ENCODE measurements at regions not wholly inside any gene's neighbourhood (a gene's known extent, or its start where the extent isn't known, plus 50 kb on each side); places are given as distances from the start of the nearest gene placed in this dataset.

DNA sequence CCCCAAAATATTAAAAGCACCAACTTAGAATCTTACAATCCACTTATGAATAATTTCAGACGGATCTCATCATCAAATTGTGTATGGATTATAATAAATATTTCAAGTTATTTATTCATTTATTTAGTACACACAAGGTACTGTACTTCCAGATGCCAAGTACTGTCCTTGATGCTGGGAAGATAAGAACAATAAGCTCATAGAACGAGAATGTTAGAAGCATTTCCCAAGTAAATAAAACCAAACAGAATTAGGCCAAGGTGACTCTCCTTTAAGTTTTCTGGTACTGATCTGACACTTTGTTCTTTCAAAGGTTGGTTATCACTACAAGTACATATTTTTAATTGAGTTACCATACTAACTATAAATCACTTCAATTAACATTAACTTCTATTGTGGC is 416.1 kb upstream of the ETAA1 start:
- DNase-seq = no peak

DNA sequence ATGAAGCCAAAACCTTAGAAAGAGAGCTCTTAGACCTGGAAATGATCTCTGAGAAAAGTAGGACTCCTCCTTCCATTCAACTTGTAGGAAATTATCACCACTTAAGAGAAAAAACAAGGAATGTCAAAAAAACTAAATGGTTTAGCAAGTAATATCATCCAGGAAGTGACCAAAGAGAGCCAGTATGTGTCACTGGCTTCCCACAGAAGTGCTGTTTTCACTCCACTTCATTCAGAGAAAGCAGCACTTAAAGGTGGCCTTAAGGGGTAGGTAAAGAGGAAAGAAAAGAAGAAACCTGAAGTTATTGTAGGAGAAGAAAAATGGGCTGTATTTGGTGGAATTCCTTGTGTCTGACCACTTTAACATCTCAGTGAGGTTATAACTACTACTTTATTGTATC is 414.4 kb upstream of the ETAA1 start:
- DNase-seq = no peak

- no peak for DNase-seq
Measured at GRCh38 chr2:66984864-66985263, 412.3 kb upstream of the ETAA1 start.

- DNase-seq = no peak
Measured at GRCh38 chr2:66985906-66986305, 411.2 kb upstream of the ETAA1 start.

DNA sequence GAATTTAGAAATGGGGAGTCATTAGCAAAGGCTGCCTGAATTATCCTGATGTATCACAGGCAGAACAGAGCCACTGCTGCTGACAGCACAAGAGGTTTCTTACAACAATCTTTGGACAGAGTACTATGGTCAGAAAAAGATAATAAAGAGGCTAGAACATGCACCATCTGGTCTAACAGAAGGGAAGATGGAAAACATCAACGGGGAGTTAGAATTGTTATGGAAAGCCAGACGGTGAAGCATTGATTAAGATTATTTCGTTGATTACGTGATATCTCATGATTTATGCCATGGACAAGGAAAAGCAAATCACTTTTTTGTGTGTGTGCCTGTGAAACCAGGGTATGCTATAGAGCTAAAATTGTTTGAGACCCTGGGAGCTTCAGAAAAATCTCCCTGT is 409.4 kb upstream of the ETAA1 start:
- no peak for DNase-seq

DNA sequence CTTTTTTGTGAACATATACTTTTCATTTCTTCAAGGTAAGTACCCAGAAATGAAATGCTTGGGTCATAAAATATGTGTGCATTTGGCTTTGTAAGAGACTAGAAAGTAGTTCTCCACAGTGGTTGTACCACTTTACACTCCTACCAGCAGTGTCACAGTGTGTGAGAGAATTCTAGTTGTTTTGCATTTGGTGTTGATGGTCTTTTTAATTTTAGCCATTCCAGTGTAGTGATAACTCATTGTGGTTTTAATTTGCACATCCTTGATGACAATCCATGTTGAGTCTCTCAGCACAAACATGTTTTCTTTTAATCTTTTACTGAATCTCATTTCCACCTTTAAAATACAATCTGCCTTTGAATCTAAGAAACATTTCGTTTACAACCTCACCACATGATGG is 402.5 kb upstream of the ETAA1 start:
- no peak for DNase-seq

DNA sequence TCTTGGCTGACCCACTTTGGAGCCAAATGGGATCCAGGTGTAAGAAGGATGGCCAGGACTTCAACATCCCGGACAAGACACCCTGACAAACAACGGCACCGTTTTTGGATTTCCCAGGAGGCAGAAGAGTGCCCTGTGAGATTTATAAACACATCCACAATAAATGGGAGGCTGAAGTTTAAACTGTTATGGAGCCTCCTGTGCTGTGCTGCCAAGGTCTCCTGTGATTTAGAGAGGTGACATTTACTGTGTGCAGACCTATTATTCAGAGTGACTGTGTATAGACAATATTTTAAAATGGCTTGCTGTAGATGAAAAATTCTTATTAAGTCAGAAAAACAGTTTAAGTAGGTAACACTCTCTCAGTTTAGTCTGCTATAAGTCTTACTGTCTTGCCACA is 401.5 kb upstream of the ETAA1 start:
- no peak for DNase-seq

DNA sequence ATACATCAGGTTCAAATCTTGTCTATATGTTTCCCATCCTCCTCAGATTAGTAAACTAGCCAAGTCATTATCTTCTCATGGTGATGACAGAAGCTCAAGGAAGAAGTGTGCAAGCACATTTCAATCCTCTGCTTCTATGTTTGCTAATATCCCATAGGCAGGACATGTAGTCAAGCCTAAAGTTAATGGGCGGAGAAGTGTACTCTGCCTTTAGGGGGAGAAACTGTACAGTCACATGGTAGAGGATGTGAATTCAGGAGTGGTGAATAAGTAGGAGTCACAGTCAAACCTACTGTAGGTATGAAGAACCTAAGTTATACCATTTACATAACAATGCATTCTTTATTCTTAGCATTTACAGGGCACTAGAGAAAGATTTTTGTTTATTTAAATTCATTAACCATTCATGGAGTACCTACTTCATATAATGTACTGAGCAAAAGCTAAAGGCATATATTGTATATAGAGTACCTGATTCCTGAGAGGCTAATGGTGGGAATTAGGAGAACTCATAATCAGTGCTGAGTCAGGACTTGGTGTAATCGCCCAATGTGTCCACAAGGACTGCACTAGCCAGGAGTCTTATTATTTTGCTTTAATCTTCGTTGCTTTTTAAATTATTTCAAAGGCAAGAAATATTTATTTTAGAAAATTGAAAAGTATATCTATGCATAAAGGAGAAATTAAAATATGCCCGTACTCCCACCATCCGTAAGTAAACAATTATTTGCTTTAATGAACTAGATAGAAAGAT is 394.3 kb upstream of the ETAA1 start:
- no peak for DNase-seq

- no peak for DNase-seq
Measured at GRCh38 chr2:67006373-67006960, 390.7 kb upstream of the ETAA1 start.

DNA sequence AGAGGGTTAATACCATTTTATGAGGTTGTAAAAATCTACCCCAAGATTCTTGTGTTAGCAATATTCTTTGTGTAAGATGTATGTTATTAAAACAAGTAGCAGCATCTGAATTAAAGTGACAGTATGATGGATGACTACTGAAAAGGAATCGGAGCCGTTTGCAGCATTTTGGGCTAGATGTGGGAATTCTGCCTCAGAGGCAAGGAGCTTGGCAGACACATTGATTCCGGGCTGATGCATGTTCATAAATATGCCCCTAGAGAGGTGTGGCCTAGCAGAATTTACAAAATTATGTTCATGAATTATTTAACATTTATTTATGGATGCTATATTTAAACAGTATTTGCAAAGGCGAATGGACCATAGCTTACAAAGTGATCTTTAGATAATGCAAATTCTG is 389.0 kb upstream of the ETAA1 start:
- no peak for DNase-seq

DNA sequence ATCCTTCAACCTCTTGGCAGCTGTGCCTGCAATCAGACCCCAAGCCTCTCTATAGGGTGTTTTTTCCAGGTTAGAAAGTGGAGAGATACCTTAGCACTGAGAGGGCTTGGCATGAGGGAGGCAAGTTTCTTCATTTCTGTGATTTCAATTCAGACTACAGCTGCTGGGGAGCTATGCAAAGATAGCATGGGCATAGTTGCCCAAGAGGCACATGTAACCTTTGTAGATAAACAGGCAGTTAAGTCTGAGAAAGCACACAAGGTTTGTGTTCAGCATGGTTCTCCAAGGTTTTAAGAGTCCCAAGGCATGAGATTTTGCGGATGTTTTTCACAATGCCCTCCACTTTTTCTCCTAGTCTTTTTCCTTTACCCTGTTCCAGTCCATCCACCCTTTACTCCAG is 385.0 kb upstream of the ETAA1 start:
- no peak for DNase-seq

DNA sequence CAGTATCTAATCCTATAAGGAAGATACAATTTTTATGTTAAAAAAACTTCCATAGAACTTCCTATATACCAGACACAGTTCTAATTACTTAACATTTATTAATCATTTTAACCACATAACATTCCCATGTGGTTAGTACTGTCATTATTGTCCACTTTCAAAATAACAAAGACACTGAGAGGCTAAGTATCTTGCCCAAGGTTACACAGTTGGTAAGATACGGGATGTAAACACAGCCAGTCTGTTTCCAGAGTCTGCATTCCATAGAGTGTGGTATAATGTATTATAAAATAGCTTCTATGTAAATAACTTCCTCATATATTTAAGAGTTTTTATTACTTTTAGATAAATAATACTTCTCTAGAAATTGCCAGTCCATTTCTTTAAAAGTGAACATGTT is 383.3 kb upstream of the ETAA1 start:
- no peak for DNase-seq

- no peak for DNase-seq
Measured at GRCh38 chr2:67015681-67016080, 381.5 kb upstream of the ETAA1 start.

GRCh38 chr2:67018301-67018700 is 378.8 kb upstream of the ETAA1 start:
- DNase-seq = no peak

DNA sequence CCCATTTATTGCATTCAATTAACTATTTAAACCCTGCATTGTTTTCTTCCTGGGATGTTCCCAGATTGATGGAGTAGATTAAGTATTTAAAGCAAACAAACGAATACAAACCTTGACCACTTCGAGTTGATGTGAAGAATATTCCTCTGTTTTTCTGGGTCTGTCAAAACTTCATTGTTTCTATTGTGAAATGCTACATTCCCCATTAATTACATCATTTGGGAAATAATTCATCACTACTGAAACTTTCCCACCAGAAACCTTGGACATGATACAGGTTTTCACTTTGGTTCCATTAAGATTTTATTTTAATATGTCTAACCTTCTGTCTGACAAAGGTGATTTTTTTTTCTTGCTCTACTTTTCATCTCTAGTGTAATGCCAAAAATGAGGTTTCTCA is 365.1 kb upstream of the ETAA1 start:
- no peak for DNase-seq

DNA sequence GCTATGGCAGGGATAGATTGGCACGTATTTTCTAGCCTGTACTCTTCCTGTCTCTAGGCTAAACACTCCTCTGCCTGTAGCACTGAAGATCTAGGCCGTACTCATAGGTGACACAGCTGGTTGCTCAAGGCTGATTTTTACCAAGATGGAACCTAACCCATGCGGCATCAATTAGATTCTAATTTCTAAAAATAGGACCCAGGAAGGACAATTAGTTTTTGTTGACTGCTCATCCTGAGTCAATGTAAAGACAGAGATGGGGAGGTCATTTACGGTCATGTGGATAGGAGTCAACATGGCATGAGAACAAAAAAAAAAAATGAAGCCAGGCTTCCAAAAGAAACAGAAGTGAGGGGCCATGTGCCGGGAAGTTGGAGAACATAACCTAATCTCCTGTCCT is 360.7 kb upstream of the ETAA1 start:
- DNase-seq = no peak

DNA sequence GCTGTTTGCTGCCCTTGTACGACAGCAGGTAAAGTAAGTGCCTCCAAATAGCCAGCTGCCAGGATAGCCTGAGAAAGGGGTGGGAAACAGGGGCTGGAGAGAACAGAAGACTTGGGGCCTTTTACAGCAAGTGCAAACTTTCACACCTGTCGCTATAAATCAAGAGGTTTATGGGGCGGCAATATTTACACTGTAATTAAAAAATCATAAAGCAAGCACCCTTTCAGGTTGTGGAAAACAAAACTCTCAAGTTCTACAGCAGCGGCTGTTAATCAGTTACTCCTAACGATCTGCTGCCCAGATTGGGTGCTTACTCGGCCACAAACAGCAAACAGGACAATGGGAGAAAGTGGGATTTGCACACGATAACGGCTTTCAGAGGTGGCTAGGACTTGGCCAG is 359.5 kb upstream of the ETAA1 start:
- no peak for DNase-seq

DNA sequence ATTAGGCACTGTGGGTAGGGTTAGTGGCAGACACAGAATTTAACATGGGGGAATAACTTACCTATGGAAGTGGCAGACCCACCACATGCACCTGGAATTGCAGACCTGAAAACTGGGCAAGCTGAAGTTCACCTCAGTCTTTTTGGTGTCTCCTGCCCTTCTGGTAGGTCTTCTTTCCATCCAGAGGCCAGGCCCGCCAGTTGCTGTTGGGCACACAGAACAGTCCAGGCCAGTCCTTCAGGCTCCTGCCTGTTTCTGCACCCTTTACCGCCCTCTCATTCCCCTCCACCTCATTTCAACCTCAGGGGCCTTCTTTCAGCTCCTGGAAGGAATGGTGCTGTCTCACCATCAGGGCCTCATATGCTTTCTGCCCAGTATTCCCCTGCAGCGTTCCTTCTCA is 358.9 kb upstream of the ETAA1 start:
- DNase-seq = no peak

DNA sequence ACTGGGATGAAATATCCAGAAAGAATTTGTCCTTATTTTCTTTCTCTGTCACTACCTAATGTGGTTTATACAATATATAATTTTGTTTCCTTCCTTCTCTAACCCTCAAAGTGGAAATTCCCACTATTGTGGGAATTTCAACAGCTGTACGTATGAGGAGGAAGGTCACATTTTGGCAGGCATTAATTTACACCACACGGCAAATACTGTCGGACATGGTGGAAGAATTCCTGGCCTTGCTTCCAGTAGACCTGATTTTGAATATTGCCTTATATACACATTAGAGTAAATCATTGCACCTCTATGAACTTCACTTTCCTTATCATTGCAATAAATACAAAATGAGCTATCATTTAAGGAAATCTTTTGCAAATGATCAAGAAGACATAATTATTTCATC is 358.1 kb upstream of the ETAA1 start:
- no peak for DNase-seq

DNA sequence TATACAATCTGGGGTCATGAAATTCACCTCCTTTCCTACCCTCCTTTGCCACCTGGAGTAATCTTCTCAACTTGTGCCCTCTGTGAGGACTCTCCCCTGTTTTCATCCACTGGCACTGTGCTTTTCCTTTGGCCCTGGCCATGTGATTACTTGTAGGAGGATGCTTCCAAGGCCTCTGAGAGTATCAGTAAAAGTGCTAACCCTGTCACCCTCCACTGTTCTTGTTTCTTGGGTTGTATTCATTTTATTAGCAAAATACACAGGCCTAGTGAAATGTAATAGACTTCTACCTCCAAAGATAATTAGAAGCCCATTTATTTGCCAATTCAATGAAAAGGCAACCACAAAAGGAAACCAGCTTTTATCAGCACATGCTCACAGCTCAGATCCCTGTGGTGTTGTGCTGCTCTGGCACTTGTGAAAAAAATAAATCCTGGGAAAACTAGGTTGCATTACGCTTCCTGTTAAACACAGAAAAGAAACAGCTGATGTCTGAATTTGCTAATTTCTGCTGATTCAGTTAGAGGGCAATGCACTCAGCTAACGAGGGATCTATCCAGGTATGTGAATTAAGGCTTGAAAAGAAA is 357.5 kb upstream of the ETAA1 start:
- DNase-seq = no peak

DNA sequence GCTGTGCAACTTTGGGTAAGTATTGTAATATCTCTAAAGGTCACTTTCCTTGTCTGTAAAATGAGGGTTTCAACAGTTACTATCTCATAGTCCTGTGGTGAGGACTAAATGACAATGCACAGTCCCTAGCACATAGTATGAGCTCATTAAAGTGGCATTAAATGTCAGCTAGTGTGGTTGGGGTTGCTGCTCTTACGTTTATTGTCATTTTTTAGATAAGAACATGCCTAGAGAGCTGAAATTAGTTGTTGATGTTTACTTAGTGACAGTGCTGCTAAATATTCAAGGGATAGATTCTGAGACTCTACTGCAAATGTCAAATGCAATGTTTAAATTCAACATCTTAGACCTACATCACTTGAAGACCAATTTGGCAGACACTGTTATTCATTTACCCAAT is 356.1 kb upstream of the ETAA1 start:
- DNase-seq = no peak

DNA sequence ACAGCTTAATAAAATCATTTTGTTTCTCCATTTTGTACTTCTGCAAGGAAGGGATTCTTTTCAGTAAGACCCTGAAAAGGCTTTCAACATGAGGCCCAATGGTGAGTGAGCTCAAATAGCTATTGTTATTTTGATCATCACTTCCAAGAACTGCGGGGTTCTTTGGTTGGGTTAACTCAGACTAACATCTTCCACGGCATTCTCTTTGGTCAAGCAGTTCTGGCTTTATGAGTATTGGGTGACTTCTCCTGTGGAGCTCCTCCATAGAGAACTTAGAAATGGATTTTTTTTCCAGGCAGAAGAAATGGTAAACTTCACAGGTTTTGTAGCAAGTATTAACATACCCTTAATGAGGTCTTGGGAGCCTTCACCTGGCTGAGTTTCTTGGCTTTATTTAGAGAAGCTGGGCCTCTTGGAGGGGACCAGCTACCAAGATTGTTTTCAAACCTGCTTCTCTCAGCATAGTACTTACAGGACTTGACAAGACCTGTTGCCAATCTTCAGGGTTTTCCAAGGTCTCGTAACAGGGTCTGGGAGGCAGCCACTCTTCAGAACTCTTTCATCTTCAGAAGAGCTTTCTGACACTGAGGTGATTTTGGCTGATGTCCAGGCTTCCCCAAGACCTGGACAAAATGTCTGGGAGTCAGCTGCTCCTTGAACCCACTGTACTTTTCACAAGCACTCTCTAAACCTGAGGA is 353.2 kb upstream of the ETAA1 start:
- no peak for DNase-seq

DNA sequence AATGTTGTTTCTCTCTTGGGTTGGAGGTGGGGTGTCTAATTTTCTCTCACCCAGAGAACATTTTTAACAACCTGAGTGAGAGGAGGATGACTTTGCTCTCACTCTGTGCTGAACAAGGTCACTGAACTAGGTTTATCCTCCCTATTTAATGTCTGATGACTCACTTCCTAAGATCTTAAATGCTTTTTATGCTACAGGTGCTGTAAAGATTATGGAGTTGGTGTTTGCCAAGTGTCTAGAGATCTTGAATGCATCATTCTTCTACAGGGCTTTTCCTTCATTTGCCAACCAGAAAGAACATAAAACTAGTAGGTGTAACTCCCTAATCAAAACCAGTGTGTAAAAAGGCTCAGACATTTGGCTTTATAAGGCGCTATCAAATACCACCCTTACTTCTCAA is 350.5 kb upstream of the ETAA1 start:
- no peak for DNase-seq

DNA sequence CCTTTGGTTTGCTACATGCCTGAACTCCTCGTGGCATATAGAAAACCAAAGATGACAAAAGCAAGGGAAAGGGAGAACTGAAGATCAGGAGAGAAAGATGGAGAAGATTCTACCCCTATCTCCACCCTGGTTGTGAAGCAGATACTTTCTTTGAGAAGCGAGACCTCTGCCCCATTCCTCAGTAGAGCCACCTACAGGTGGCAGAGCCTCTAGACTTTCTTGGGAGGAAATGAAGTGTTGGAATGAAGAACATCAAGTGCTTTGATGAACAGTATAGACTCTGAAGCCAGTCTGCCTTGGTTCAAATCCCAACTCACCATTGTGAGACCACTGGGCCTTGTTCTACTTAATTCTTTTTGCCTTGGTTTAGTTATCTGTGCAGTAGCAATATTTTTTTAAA is 348.8 kb upstream of the ETAA1 start:
- no peak for DNase-seq
